HG03457 (cell line): ENCODE measurements at regions not wholly inside any gene's neighbourhood (a gene's known extent, or its start where the extent isn't known, plus 50 kb on each side); places are given as distances from the start of the nearest gene placed in this dataset.
"Not testable (repeated sequence)": the region's sequence is repeated elsewhere in the genome, so short reads cannot be mapped to it uniquely, and the experiment has no call there.

Experiments used
- ATAC-seq: cut with Tn5 transposase; IDR thresholded peaks from one replicate; pipeline ENCODE4 v1.9.1; 2021; ENCODE audit warnings: moderate number of reproducible peaks; ENCODE audit not compliant: unreplicated experiment

DNA sequence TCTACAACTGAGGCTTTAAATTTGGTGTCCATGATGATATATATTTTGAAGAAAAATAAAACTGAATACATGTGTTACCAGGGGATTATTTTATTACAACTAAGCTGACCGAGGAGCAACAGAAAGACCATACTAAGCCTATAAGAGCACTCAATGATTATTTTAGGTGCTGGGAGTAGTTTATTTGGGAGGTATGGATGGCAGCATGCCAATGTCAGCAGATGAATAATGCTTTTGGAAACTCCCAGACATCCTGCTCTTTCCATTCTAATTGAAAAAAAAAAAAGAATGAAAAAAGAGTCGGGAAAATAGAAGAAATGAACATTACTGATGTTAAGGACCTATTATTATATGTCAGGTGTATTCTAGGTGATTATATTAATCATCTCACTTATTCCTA is 441.2 kb downstream of the BTG1 start:
- ATAC-seq = no peak

DNA sequence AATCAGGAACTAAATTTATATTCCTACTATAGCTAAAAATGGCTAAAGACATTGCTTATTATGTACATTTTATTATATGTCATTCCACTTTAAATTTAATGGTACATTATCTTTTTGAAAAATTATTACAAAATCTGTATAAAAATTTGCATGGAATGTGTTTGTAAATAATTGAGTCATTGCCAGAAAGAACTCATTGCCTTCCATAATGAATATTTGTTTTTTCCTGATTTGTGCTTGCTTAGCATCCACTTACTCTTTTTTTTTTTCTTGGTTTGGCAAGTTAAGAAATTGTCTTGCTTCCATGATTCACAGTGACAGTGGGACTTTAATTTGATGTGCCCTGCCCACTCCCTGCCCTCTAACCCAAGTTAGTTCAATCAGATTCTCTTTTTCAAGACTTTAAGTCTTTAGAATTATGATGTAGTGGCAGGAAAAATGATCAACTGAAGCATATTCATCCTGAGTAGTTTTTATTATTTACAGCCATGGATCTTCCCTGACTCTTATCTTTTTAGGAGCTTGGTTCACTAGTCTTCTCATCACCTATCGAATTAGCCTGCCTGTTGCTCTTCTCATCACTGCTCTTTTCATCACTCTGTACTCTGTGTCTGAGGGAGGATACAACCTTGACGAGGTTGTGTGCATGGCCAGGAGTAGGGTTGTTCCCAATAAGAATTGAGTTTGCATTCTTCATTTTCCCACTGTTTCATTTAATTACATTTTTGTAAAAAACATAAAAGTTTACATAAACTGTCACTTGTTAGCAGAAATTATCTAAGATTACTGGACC is 442.0 kb downstream of the BTG1 start:
- no peak for ATAC-seq

DNA sequence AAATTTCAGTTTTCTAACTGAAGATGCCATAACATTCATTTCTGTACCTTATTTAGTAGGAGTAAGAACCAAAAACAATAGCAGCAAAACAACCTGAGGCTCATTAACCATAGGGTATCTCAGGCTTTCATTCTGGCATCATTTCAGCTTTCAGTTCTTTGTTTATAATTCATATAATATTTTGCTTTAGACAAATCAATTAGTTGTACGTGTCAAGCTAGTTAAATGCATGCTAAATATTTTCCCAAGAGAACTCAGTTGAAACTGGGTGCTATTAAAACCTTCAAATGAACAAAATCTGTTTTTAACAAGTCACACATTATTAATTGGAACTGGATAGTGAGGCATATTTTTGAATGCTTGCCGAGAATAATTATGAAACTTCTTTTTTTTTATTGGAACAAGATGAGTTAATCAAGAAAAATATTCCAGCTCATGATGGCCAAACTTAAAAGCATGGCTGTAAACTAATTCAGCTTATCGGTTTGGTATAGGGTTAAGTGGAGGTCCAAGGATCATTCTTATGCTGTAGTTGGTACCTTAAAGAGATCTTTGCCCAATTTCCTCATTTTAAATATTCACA is 442.7 kb downstream of the BTG1 start:
- ATAC-seq = no peak

DNA sequence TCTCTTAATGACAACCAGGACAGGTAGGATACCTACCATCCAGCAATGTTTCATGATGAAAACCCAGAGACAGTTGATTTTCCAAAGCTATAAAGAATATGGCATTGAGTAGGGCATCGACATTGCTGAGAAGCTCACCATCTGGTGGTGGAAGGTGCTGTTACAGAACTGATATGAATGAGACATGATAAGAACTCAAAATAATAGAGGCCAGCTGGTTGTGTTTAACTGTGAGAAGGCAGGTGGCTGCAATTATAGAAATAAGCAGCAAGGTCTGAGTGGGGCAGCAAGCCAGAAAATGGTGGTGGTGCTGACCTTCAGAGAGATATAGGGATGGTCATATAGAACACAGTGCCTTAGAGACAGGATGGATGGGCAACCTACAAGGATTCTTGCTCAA is 449.7 kb downstream of the BTG1 start:
- ATAC-seq = no peak

DNA sequence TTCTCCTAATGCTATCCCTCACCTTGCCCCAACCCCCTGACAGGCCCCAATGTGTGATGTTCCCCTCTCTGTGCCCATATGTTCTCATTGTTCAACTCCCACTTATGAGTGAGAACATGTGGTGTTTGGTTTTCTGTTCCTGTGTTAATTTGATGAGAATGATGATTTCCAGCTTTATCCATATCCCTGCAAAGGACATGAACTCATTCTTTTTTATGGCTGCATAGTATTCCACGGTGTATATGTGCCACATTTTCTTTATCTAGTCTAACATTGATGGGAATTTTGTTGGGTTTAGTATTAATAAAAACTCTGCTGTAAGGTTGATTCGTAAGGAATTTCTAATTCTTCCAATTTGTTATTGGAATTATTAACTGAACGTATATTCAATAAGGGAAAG is 450.2 kb downstream of the BTG1 start:
- not testable (repeated sequence) for ATAC-seq

DNA sequence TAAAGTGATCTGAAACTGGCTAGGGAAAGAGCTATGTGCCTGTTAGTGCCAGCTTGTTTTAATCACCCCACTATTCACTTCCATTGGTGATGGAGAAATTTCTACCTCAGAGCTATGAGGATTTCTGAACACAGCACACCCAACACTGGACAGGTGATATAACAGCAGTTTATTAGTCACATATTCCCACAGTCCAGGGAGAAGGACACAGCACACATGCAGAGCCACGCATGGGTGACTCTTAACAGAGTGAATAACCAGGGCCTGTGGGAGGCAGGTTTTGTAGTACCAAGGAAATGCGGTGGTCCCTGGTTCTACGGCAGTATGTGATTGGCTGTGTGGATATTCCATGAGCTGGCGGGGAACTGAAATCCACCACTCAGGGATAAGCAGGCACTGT is 455.1 kb downstream of the BTG1 start:
- no peak for ATAC-seq

DNA sequence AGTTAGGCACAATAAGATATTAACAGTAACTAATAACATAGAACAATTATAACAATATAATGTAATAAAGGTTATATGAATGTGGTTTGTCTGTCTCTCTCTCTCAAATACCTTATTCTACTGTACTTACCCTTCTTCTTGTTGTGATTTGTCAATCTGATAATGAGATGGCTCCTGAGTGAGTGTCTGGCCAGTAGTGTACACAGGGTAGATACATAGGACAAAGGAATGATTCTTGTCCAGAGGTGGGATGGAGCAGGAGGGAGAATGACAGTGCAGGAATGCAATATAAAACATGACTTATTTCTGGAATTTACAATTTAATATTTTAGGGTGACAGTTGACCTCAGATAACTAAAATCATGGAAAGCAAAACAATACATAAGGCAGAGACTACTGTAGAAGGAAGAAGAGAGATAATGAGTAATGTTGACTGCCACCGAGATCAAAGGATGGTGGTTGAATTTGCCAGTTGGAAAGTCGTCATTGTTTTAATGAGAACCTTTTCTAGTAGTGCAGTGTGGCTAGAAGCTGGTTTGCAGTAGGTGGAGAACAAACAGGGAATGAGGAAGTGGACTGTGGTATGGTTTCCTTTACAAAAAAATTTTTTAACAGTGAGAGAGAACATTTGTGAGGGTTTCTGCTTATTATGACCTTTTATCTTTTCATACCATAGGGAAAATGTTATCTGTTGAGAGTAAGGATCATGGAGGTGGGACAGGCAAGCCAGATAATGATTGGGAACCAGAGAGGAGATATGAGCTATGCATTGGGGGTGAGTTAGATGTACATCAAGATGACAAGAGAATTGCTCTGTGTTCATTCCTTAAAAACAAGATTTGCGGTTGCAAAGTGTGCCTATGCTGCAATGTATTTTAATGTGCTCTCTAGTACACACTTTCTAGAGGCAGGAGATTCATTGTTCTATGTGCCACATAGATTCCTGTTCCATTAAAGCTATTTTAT is 458.3 kb downstream of the BTG1 start:
- ATAC-seq = no peak

DNA sequence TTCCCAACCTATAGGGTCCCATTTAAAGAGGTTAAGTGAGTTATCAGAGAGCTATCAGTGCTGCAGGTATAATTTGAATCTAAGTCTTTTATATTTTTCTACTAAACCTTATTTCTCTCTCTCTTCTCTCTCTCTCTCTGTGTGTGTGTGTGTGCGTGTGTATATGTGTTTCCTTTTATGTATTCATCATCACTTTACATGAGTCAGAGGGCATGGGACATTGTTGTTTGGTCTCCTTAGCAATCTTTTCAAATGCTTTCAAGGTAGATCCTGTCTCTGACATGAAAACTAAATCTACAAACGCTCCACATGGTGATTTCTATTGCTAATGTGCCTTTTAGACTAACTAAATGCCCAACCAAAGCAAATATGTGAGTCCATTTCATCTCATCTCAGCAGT is 459.7 kb downstream of the BTG1 start:
- ATAC-seq = no peak

DNA sequence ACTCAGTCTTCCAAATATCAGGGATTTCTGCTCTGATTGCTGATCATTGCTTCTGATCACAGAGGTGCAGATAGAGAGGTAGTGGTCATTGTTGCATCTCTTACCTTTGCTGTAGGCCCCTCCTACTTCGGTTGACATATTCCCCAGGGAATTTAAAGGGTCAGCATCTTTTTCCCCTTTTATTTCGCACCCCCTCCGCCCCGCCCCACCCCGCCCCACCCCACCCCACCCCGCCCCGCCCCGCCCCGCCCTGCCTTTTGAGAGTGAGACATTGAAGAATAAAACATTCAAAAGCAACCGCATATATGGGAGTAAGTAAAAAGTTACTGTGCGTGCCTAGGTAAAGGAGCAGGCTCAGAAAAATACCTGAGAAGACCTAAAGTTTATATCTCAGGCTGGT is 463.9 kb downstream of the BTG1 start:
- no peak for ATAC-seq

DNA sequence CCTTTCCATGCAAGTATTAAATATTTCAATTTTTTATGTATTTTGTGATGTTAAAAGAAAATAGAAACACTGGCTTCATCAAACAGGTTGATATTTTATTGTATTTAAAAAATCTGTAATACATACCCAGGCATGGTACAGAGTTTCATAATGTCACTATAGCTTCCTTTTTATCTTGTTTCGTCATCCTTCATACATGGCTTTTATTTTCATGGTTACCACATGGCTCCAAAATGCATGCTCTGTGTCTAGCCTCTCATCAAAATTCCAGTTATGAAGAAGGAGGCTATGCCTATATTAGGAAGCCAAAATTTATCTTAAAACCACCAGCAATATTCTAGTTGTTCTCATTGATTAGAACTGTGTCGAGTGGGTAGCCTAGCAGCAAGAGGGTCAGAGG is 464.8 kb downstream of the BTG1 start:
- no peak for ATAC-seq

DNA sequence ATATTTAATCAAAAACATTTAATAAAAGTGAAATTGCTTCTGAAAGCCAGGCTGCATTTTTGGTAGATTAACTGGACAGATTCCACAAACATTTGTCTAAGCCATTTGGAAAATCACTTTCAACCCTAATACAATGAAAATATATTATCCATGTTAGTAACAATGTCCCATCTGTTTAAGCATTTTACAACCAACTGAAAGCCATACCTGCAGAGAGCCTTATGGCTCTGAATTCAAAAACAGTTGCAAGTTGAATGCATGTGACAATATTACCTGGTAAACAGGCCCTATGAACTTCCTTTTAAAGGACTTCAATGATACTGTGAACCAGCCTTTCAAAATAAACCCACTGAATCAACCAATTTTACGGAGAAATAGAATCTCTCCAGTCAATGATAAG is 468.1 kb downstream of the BTG1 start:
- ATAC-seq = no peak

DNA sequence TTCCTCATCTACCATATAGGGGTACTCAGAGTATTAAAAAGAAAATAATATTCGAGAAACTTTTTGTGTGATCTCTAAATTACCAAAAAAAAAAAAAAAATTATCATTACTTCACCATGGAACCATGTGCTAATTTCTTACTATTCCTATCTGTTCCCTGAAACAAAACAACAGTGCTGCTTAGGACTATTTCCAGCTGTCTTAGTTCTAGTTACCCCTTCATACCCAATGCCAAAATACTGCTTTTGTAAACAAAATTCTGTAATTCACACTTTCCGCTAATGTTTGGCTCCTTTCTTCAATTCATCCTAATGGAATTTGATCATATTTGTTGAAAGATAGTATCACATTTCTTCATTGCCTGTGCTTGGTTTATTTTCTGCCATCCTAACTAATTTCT is 470.2 kb downstream of the BTG1 start:
- ATAC-seq = no peak

DNA sequence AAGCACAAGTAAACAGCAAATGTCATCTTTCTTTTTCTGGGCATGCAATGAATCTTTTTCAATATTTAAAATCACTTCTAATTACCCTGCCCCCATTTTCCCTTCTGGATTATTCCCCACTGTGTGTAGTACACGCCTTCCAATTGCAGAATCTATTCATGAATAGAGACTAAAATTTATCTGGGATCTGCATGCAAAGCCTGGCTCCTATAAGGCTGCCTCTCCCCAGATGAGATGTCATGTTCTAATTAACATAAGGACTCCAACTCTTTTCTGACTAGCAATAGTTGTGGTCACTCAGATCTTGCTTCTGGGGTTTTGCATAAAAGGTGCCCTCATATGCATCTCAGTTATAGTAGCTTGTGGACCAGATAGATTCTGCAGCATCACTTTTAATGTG is 473.5 kb downstream of the BTG1 start:
- ATAC-seq = no peak

DNA sequence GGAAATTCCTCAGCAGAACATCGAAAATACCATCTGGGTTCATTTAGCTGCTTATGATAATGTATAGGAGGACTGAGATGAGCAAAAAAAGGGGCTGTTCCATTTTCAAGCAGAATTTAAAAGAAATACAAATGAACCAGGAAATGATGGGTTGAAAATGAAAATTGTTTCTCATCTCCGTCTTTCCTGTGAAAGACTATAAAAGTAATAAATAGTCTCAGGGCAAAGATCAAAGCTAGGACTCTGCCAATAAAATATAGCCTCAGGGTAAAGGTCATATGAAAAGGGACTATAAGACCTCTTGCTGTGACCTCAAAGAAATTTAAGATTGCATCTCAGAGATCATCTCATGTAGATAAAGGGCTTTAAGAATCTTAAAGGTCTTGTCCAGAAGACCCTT is 478.0 kb downstream of the BTG1 start:
- no peak for ATAC-seq

DNA sequence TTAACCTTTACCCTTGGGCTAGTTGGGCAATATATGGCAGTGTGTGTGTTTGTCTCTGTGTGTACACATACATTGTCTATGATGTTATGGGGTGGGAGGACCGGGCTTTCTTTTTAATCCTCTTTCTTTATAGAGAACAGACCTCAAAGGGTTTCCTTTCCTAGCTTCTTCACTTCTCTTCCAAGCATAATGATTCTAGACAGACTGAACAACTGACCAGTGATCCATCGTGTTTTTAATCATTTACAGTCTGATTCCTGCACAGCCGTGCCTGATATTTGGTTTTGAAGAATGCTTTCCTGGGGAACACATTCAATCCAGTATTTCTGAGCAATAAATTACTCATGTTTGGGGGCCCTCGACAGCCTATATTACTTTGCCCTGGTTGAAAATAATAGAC is 481.1 kb upstream of the DCN start:
- no peak for ATAC-seq

DNA sequence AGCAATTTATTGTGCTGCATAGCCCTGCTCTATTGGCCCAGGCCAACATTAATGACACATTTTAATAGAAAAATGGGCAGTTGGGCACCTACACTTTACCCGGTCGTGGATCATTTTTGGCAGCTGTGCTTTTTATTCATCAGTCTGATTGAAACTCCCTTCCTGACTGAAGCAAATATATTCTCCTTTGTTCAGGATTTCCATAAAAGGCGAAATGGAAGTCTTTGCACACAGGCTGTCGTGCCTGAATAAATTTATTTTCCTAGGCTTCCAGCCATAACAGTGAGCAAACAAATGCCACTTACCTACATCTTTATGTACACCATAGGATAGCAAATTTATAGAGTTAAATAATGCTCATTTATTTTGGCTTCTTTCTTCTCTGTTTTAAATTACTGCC is 480.7 kb upstream of the DCN start:
- ATAC-seq = no peak

DNA sequence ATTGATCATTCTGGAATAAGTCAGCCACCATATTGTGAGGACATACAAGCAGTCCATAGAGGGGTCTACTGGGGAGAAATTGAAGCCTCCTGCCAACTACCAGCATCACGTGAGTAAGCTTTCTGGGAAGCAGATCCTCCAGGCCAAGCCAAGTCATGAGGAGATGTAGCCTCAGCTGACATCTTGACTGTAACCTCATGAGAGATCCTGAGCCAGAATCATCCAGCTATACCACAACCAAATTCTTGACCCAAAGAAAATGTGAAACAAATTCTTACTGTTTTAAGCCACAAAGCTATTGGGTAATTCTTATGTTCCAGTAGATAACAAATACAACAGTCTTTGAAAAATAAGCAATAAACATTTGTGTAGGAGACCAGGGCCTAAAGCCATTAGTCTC is 479.4 kb upstream of the DCN start:
- ATAC-seq = no peak

DNA sequence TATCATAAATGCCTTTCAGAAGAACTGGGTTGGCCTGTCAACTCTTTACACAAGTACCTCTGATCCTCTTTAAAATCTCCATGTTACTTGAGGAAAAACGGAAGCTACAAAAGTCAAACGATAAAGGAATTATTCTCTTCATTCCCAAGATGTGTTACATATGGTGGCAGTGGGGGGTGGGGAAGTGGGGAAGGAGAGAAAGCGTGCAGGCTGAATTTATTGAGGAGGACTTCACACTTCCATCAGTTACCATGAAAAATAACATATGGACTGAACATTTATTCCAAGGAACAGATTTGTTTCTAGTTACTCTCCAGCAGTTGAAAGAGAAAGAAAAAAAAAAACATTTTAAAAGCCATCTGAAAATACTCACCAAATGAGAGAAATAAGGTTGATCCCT is 474.4 kb upstream of the DCN start:
- ATAC-seq = no peak

DNA sequence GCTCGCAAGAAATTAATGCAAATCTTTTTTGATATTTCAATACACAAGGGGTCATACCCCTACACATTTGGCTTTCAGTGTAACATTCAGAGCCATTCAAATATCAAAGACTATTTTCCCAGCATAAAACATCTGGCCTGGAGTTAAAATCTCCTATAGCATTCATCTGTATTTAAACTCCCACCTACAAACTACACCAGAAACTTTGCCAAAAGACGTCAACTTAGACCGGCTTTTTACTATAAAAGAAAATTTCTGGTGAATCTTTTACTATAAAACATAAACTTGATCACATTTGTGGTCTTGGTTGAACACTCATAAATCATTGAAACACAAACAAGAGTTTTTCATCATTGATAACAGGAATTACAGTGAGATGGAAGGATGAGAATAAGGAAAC is 473.3 kb upstream of the DCN start:
- ATAC-seq = no peak

DNA sequence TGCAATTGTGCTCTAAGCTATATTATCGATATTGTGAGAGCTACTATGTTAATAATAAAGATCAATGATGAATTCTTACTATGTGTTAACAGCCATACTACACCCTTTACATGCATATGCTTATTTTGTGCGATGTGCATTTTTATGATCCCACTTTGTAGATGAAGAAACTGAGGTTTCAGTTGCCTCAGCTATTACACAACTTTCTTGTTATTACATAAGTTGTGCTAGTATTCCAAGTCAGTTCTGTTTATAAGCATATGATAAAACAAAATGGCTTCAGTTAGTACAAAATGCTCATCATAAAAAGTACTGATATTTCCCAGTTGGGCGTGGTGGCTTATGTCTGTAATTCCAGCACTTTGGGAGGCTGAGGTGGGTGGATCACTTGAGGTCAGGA is 471.5 kb upstream of the DCN start:
- ATAC-seq = no peak

DNA sequence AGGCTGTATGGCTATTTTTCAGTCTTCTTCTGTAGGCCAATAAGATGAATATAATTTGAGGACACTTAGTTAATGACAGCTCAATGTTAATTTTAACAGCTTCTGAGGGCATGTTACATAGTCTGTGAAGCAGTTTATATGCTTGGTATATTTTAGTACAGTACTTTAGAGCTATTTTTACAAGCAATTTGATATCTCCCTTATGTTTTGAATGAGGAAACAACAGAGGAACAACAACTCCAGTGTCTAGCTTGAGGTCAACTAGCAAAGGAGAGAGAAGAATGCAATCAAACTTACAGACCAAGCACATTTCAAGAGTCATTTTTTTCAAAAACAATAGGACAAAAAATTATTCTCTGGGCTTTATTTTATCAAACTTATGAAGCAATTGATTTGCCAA is 469.1 kb upstream of the DCN start:
- ATAC-seq = no peak

DNA sequence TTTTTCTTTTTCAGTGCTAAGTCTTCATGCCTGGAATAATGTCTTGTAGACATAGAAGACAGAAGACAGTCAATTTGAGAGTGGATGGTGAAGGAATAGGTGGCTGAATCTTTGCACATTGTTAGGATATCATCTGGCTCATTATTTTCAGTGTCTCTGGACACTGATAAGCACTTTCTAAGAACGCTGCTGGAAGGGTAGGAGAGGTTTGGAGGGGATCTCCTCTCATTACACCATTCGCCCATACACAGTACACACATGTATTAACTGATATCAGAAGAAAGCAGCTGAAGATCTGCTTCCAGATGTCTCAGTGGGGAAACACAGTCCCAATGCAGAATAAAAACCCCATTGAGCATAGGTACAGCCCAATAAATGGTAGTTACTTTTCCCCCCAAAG is 461.1 kb upstream of the DCN start:
- no peak for ATAC-seq
